Uterus (tissue), 2 donors: ENCODE measurements at regions not wholly inside any gene's neighbourhood (a gene's known extent, or its start where the extent isn't known, plus 50 kb on each side); places are given as distances from the start of the nearest gene placed in this dataset.

Experiments
- POLR2A ChIP-seq, 2 donors: fragments of 450-650 bp; IDR thresholded peaks; one replicate each; pipeline ENCODE4 v1.6.1; 2016; ENCODE audit warnings: antibody characterized with exemption in 2 of 2, mild to moderate bottlenecking in 1 of 2, moderate library complexity in 1 of 2
- TF ChIP-seq, protein P1 (sequence below), 4 experiments: fragments of 200-600 bp in 2 of 4; fragments of 450-650 bp in 2 of 4; sonication (generic) in 2 of 4; IDR thresholded peaks; one replicate each; pipeline ENCODE4 v1.5.1; 2016 to 2019; ENCODE audit warnings: antibody characterized with exemption in 4 of 4, mild to moderate bottlenecking in 2 of 4, moderate library complexity in 1 of 4

DNA sequence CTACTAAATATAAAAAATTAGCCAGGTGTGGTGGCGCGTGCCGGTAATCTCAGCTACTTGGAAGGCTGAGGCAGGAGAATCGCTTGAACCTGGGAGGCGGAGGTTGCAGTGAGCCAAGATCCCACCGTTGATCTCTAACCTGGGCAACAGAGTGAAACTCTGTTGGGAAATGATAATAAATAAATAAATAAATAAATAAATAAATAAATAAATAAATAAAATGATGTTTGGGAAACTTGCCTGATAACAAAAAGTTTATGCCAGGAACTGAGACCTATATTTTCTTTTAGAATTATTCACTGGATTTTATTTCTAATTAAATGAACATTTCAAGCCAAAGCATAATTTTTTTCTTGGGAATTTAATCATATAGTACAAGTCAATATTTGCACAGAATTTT is 189.3 kb upstream of the CTNND2 start:
- TF ChIP-seq, protein P1, sequence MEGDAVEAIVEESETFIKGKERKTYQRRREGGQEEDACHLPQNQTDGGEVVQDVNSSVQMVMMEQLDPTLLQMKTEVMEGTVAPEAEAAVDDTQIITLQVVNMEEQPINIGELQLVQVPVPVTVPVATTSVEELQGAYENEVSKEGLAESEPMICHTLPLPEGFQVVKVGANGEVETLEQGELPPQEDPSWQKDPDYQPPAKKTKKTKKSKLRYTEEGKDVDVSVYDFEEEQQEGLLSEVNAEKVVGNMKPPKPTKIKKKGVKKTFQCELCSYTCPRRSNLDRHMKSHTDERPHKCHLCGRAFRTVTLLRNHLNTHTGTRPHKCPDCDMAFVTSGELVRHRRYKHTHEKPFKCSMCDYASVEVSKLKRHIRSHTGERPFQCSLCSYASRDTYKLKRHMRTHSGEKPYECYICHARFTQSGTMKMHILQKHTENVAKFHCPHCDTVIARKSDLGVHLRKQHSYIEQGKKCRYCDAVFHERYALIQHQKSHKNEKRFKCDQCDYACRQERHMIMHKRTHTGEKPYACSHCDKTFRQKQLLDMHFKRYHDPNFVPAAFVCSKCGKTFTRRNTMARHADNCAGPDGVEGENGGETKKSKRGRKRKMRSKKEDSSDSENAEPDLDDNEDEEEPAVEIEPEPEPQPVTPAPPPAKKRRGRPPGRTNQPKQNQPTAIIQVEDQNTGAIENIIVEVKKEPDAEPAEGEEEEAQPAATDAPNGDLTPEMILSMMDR (IDR thresholded peaks at IDR 0.05): no peak
- no peak for TF ChIP-seq POLR2A (IDR thresholded peaks at IDR 0.05)
